GM19240 (cell line): ENCODE measurements at regions not wholly inside any gene's neighbourhood (a gene's known extent, or its start where the extent isn't known, plus 50 kb on each side); places are given as distances from the start of the nearest gene placed in this dataset.
"Not testable (repeated sequence)": the region's sequence is repeated elsewhere in the genome, so short reads cannot be mapped to it uniquely, and the experiment has no call there.

Experiments
- DNase-seq: peaks from one replicate; pipeline ENCODE4 v3.0.0; 2011; ENCODE audit warnings: low spot score; ENCODE audit not compliant: insufficient read length

GRCh38 chr12:82627799-82628198 is 58.9 kb upstream of the TMTC2 start:
- DNase-seq: peak; percentile 12

DNA sequence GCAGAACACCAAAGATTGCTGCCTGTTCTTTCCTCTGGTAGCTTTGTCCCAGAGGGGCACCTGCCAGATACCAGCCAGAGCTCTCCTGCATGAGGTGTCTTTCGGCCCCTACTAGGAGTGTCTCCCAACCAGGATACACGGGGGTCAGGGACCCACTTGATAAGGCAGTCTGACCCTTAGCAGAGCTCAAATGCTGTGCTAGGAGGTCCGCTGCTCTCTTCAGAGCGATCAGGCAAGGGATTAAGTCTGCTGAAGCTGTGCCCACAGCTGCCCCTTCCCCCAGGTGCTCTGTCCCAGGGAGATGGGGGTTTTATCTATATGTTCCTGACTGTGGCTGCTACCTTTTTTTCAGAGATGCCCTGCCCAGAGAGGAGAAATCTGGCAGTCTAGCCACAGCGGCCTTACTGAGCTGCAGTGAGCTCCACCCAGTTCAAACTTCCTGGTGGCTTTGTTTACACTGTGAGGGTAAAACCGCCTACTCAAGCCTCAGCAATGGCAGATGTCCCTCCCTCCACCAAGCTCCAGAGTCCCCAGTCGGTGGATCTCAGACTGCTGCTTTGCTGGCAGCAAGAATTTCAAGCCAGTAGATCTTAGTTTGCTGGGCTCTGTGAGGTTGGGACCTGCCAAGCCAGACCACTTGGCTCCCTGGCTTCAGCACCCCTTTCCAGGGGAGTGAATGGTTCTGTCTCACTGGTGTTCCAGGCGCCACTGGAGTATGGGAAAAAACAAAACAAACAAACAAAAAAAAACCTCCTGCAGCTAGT is 52.0 kb upstream of the TMTC2 start:
- DNase-seq: not testable (repeated sequence)

DNA sequence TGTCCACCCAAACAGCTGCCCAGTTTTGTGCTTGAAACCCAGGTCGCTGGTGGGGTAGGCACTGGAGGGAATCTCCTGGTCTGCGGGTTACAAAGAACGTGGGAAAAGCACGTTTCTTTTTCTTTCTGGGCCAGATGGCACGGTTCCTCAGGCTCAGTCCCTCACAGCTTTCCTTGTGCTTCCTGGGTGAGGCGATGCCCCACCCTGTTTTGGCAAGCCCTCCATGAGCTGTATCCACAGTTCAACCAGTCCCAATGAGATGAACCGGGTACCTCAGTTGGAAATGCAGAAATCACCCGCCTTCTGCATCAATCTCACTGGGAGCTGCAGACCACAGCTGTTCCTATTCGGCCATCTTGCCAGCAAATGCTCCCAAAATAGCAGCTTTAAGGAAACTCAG is 51.4 kb upstream of the TMTC2 start:
- no peak for DNase-seq
